Ovary (tissue), 7 donors: ENCODE measurements at regions not wholly inside any gene's neighbourhood (a gene's known extent, or its start where the extent isn't known, plus 50 kb on each side); places are given as distances from the start of the nearest gene placed in this dataset.

Experiments
- DNase-seq, 5 donors: peaks; one replicate each; pipeline ENCODE4 v3.0.0-alpha.2; 2019 to 2020
- H3K27ac ChIP-seq, 2 donors: fragments of 200-600 bp; one replicate each; pipeline versions ENCODE4 v1.5.1 to v1.8.0; 2019 to 2022
- H3K27me3 ChIP-seq: fragments of 200-600 bp; one replicate; pipeline ENCODE4 v1.8.0; 2022
- H3K36me3 ChIP-seq: fragments of 200-600 bp; sonication (generic); one replicate; pipeline ENCODE4 v1.5.1; 2019
- H3K4me1 ChIP-seq: one replicate; pipeline ENCODE4 v1.8.1; 2013; ENCODE audit warnings: mild to moderate bottlenecking, moderate library complexity; ENCODE audit not compliant: insufficient read depth
- H3K4me3 ChIP-seq: fragments of 200-600 bp; sonication (generic); one replicate; pipeline ENCODE4 v1.5.1; 2017
- H3K9me3 ChIP-seq, 2 donors: fragments of 200-600 bp in 1 of 2; sonication (generic) in 1 of 2; one replicate each; pipeline versions ENCODE4 v1.5.1 to v1.8.1; 2013 to 2019; ENCODE audit warnings: mild to moderate bottlenecking in 1 of 2, moderate library complexity in 1 of 2
- EP300 ChIP-seq: sonication (generic); formaldehyde crosslinking; IDR thresholded peaks from one replicate; pipeline ENCODE4 v1.6.1; 2017; ENCODE audit warnings: antibody characterized with exemption
- POLR2A ChIP-seq: fragments of 450-650 bp; IDR thresholded peaks from one replicate; pipeline ENCODE4 v1.6.1; 2017; ENCODE audit warnings: antibody characterized with exemption, mild to moderate bottlenecking, moderate library complexity
- WGBS, 3 donors: extraction: QIAGEN DNeasy Blood & Tissue Kit in 1 of 3; methylation state at CpG; one replicate each; pipeline versions ENCODE4 v1.1.5 to v1.1.7; 2013 to 2017; 5-methylcytosine and 5-hydroxymethylcytosine counted together
- intact Hi-C, 4 donors: fragments of 100-400 bp; cut with DNase I; formaldehyde crosslinking; loops; one replicate each; pipeline versions ENCODE4 v1.11.0 to v1.15.1; 2022 to 2023
- TF ChIP-seq, protein P1 (sequence below), 3 donors: fragments of 450-650 bp in 2 of 3; fragments of 200-600 bp in 1 of 3; IDR thresholded peaks; one replicate each; pipeline versions ENCODE4 v1.5.1 to v1.8.0; 2016 to 2022; ENCODE audit warnings: antibody characterized with exemption in 3 of 3, mild to moderate bottlenecking in 1 of 3
- donor health status: DM: no; HTN: no; CAD: no; lungs with moderate emphysema.
- donor health status: DM: no; HTN: no; CAD: no.
- donor health status: Bipolar disorder and iron deficiency.
- donor health status: DM: no; HTN: no; CAD: no.
- donor health status: DM: yes; HTN: yes; CAD: no.

- intact Hi-C loops: no loop called here
- Histone ChIP-seq H3K27me3 (no peaks in the 10 kb centered on the region), H3K4me1 (peaks cover 7% of the 10 kb centered on the region), H3K27ac (no peak overlapping the region), H3K9me3 (no peaks in the 10 kb centered on the region), H3K36me3 (no peaks in the 10 kb centered on the region), H3K4me3 (no peak overlapping the region)
- TF ChIP-seq EP300 (no peak), POLR2A (no peak)
- TF ChIP-seq, protein P1, sequence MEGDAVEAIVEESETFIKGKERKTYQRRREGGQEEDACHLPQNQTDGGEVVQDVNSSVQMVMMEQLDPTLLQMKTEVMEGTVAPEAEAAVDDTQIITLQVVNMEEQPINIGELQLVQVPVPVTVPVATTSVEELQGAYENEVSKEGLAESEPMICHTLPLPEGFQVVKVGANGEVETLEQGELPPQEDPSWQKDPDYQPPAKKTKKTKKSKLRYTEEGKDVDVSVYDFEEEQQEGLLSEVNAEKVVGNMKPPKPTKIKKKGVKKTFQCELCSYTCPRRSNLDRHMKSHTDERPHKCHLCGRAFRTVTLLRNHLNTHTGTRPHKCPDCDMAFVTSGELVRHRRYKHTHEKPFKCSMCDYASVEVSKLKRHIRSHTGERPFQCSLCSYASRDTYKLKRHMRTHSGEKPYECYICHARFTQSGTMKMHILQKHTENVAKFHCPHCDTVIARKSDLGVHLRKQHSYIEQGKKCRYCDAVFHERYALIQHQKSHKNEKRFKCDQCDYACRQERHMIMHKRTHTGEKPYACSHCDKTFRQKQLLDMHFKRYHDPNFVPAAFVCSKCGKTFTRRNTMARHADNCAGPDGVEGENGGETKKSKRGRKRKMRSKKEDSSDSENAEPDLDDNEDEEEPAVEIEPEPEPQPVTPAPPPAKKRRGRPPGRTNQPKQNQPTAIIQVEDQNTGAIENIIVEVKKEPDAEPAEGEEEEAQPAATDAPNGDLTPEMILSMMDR (IDR thresholded peaks at IDR 0.05): no peak
- DNase-seq: no peak
- 62 to 76% (median 65%) methylated on average over 7 of the region's 7 CpGs for WGBS, 3 donors
These were observed 64.2 kb downstream of the LLPH start for GRCh38 chr12:66066137-66066928.

- Histone ChIP-seq H3K27ac (no peak overlapping the region), H3K9me3 (no peaks in the 10 kb centered on the region), H3K27me3 (no peaks in the 10 kb centered on the region), H3K4me3 (no peak overlapping the region), H3K4me1 (peaks cover under 1% of the 10 kb centered on the region), H3K36me3 (no peaks in the 10 kb centered on the region)
- TF ChIP-seq, protein P1 (IDR thresholded peaks at IDR 0.05): no peak
- no peak for TF ChIP-seq EP300
- no peak for TF ChIP-seq POLR2A
- no peak for DNase-seq
- WGBS, 3 donors: 68 to 91% (median 80%) methylated on average over 3 of the region's 3 CpGs
- intact Hi-C loops: no loop called here
These were observed 64.9 kb downstream of the LLPH start for GRCh38 chr12:66065641-66066136.

DNA sequence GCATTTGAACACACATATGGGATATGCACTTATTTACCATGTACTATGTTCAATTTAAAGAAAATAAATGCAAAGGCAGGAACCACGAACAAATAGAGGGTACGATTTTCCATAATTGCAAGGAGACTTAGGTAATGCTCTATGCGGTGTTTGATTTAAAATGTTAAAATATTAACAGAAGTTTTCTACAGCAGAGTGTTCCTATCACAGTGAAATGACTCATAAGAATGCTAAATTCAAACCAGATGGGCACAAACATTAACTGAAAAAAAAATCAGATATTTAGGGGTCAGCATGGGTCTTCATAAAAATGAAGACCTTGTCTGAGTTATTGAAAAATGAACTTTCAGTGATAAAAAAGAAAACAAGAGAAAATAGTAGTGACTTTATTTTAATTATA is 65.4 kb downstream of the LLPH start:
- 87 to 95% (median 95%) methylated on average over 3 of the region's 3 CpGs for WGBS, 3 donors
- TF ChIP-seq, protein P1 (IDR thresholded peaks at IDR 0.05): no peak
- no peak for TF ChIP-seq POLR2A
- TF ChIP-seq EP300: no peak
- intact Hi-C loops: no loop called here
- no peak overlapping the region for H3K27ac ChIP-seq
- no peaks in the 10 kb centered on the region for H3K4me1 ChIP-seq
- H3K4me3 ChIP-seq: no peak overlapping the region
- H3K27me3 ChIP-seq: no peaks in the 10 kb centered on the region
- DNase-seq: no peak
- H3K36me3 ChIP-seq: no peaks in the 10 kb centered on the region
- H3K9me3 ChIP-seq: no peaks in the 10 kb centered on the region

DNA sequence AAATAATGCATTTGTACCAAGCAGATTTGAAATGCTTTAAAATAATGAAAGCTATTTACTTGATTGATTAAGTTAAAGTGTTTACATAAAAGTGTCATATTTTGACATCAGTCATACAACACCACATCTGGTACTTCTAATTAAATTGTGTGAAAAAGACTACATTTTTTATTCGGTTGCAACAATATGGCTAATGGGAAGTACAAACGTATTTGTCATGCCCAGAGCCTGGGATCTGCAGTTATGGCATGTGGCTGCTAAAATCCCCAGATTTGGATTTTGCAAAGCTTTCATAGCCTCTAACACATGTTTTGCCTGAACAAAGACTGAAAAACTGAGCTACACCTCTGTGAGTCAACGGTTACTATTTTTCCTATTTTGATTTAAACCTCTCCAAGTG is 66.6 kb downstream of the LLPH start:
- TF ChIP-seq EP300 (no peak), POLR2A (no peak)
- TF ChIP-seq, protein P1 (IDR thresholded peaks at IDR 0.05): no peak
- WGBS, 3 donors: 88 to 89% (median 89%) methylated on average over 3 of the region's 3 CpGs

More for the DNA sequence above, 66.6 kb downstream of the LLPH start:
- Histone ChIP-seq H3K4me1 (no peaks in the 10 kb centered on the region), H3K27ac (no peak overlapping the region), H3K9me3 (no peaks in the 10 kb centered on the region), H3K36me3 (no peaks in the 10 kb centered on the region), H3K27me3 (no peaks in the 10 kb centered on the region), H3K4me3 (no peak overlapping the region)
- intact Hi-C loops: no loop called here
- DNase-seq: no peak
